ENCODE measurements at regions not wholly inside any gene's neighbourhood (a gene's known extent, or its start where the extent isn't known, plus 50 kb on each side); places are given as distances from the start of the nearest gene placed in this dataset.
A peak's percentile ranks its signal among the peaks of the same experiment; 100 is the strongest.

- Histone ChIP-seq H3K36me3 (replicated peaks; ENCODE audit: control insufficient read depth, insufficient read depth, low read length) (no peaks in the 10 kb centered on the region), H3K4me3 (ENCODE audit: insufficient read depth, low read depth, low read length) (no peak overlapping the region), H3K27me3 (ENCODE audit: control insufficient read depth, insufficient read depth, low read length) (no peaks in the 10 kb centered on the region)
- no peak for DNase-seq
These were observed 65.4 kb upstream of the CALM2 start for GRCh38 chr2:47241715-47242114.

- peak; percentile 52 for DNase-seq
- Histone ChIP-seq H3K36me3 (replicated peaks; ENCODE audit: control insufficient read depth, insufficient read depth, low read length) (no peaks in the 10 kb centered on the region), H3K4me3 (ENCODE audit: insufficient read depth, low read depth, low read length) (no peak overlapping the region), H3K27me3 (ENCODE audit: control insufficient read depth, insufficient read depth, low read length) (no peaks in the 10 kb centered on the region)
These were observed 63.0 kb upstream of the CALM2 start for GRCh38 chr2:47239119-47239969.

DNA sequence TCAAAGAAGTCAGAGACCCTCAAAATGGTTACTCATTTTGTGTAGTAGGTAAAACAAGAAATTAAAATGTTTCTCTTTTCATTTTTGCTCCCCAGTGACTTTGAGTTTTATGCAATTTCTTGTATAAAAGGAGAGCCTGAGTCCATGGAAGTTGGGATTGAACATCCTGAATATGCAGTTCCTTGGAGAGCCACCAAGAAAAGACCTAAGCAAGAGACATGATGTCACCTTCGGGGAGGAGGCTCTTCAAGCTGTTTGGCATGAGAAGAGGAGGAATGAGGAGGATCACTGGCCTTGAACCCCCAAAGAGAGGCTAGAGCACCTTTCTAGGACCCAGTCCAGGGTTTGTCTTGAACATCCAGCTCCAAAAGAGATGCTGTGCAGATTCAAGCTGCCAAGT lies 62.3 kb upstream of the CALM2 start:
- H3K4me3 ChIP-seq (ENCODE audit: insufficient read depth, low read depth, low read length): no peak overlapping the region

GRCh38 chr2:47237375-47238334 lies 61.3 kb upstream of the CALM2 start:
- H3K4me3 ChIP-seq (ENCODE audit: insufficient read depth, low read depth, low read length): no peak overlapping the region
- no peaks in the 10 kb centered on the region for H3K27me3 ChIP-seq (ENCODE audit: control insufficient read depth, insufficient read depth, low read length)
- H3K36me3 ChIP-seq (replicated peaks; ENCODE audit: control insufficient read depth, insufficient read depth, low read length): no peaks in the 10 kb centered on the region
- DNase-seq: peak; percentile 45

More for the DNA sequence above, 62.3 kb upstream of the CALM2 start:
- H3K27me3 ChIP-seq (ENCODE audit: control insufficient read depth, insufficient read depth, low read length): no peaks in the 10 kb centered on the region
- no peaks in the 10 kb centered on the region for H3K36me3 ChIP-seq (replicated peaks; ENCODE audit: control insufficient read depth, insufficient read depth, low read length)
- no peak for DNase-seq

DNA sequence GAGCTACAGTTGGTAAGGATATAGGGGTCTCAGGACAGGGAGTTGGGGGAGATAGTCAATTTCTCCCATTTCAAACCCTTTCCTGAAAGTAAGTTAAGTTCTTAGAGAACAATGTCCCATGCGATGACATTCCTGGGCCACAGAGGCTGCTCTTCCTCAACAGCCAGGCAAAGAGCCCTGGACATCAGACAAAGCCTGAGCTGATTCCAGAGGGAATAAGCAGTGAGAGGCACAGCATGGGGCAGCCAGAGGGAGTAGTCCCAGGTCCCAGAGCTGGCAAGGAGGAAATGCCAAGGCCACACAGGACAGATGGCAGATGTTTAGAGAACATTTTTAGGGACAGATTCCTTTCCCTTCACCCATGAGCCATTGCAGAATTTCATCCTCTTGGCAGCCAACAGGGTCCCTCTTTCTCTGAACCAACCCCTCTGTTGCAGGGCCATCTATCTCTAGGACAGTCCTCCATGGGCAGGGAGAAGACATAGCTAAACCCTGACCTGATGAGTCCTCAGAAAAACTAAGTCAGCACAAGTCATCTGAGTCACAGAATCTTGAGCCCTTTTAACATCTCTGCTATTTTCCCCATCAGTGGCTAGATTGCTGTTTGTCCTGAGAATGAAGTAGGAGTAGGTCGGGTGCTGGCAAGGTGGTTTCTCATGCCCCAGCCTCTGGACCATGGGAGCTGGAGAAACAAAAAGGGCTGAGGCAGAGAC lies 60.3 kb upstream of the CALM2 start:
- H3K27me3 ChIP-seq (ENCODE audit: control insufficient read depth, insufficient read depth, low read length): no peaks in the 10 kb centered on the region
- no peak overlapping the region for H3K4me3 ChIP-seq (ENCODE audit: insufficient read depth, low read depth, low read length)
- no peaks in the 10 kb centered on the region for H3K36me3 ChIP-seq (replicated peaks; ENCODE audit: control insufficient read depth, insufficient read depth, low read length)
- no peak for DNase-seq

DNA sequence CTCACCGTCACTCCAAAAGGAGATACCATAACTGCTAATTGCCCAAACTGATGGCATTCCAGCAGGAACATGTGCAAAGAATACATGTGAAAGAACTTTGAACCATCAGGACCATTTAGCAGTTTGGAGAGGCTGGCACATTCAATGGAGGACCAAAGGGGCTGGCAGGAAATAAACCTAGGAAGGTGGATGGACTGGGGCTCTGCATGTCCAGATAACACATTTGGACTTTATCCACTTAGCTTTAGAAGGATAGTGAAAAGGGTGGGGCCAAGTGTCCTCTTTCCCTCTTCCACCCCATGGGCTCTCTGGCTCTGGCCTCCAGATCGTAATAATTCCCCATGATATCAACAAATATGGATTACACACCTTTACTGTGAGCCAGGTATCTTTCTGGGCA lies 58.8 kb upstream of the CALM2 start:
- no peak for DNase-seq
- Histone ChIP-seq H3K36me3 (replicated peaks; ENCODE audit: control insufficient read depth, insufficient read depth, low read length) (no peaks in the 10 kb centered on the region), H3K27me3 (ENCODE audit: control insufficient read depth, insufficient read depth, low read length) (no peaks in the 10 kb centered on the region)

DNA sequence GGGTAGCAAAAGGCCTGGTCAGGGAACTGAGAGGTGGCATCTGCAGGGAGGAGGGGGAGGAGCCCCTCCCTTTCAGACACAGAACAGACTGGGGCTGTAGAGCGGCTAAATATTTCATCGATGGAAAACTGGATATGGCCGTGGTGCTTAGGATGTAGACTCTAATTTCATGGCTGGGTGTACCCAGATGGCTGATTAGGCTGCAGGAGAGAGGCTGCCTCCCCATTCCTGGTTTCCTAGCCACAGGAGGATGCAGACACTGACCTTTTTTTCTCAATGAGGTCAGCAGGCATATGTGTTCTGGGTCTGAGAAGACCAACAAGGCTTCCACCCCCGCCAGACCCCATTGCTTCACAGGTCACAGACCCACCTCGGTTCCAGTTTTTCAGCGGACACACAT lies 58.1 kb upstream of the CALM2 start:
- no peaks in the 10 kb centered on the region for H3K27me3 ChIP-seq (ENCODE audit: control insufficient read depth, insufficient read depth, low read length)
- no peak overlapping the region for H3K4me3 ChIP-seq (ENCODE audit: insufficient read depth, low read depth, low read length)
- no peaks in the 10 kb centered on the region for H3K36me3 ChIP-seq (replicated peaks; ENCODE audit: control insufficient read depth, insufficient read depth, low read length)
- no peak for DNase-seq

More for the DNA sequence above, 58.8 kb upstream of the CALM2 start:
- H3K4me3 ChIP-seq (ENCODE audit: insufficient read depth, low read depth, low read length): no peak overlapping the region

DNA sequence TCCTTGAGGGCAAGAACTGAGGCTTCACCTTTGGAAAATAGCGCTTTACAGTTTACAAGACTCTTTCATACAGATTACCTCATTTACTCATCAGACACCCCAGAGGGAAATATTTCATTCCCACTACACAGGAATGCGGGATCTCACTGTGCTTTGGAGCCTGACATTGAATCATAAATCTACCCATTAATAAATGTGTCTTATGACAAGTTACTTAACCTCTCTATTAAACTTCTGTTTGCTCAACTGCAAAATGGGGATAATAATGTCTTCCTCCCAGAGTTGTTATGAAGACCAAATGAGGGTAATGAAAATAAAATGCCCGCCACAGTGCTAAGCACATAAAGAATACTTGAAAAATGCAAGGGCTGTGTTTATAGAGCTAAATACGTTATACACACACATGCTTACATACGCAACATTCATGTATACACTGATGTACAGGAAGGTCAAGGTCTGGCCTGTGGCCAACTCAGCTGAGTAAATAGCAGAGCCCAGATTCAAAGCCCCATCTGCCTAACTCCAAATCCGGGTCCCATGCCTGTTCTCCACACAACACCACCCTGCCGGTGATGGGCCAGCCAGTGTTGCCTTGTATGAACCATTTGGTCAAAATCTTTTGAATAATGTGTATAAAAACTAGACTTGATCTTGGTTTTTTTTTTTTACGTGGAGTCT lies 56.6 kb upstream of the CALM2 start:
- Histone ChIP-seq H3K4me3 (ENCODE audit: insufficient read depth, low read depth, low read length) (no peak overlapping the region), H3K27me3 (ENCODE audit: control insufficient read depth, insufficient read depth, low read length) (no peaks in the 10 kb centered on the region), H3K36me3 (replicated peaks; ENCODE audit: control insufficient read depth, insufficient read depth, low read length) (no peaks in the 10 kb centered on the region)
- DNase-seq: no peak

GRCh38 chr2:47230418-47230817 lies 54.1 kb upstream of the CALM2 start:
- Histone ChIP-seq H3K36me3 (replicated peaks; ENCODE audit: control insufficient read depth, insufficient read depth, low read length) (no peaks in the 10 kb centered on the region), H3K27me3 (ENCODE audit: control insufficient read depth, insufficient read depth, low read length) (no peaks in the 10 kb centered on the region), H3K4me3 (ENCODE audit: insufficient read depth, low read depth, low read length) (no peak overlapping the region)
- DNase-seq: no peak

- no peak for DNase-seq
- H3K36me3 ChIP-seq (replicated peaks; ENCODE audit: control insufficient read depth, insufficient read depth, low read length): no peaks in the 10 kb centered on the region
- no peak overlapping the region for H3K4me3 ChIP-seq (ENCODE audit: insufficient read depth, low read depth, low read length)
- H3K27me3 ChIP-seq (ENCODE audit: control insufficient read depth, insufficient read depth, low read length): no peaks in the 10 kb centered on the region
These were observed 51.4 kb upstream of the CALM2 start for GRCh38 chr2:47227532-47228279.

DNA sequence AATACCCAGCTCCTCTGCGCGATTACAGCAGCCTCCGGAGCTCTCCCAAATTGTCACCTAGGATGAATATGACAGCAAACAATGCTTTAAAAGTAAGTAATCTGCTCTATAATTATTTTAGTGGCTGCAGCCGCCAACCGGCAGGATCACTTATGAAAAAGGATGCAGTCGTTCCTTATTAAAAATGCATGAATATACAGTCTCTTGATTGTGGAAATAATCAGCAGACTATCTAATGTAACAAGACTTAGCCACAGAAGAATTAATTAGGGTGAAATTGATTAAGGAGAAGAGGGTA lies 50.6 kb upstream of the CALM2 start:
- Histone ChIP-seq H3K27me3 (ENCODE audit: control insufficient read depth, insufficient read depth, low read length) (no peaks in the 10 kb centered on the region), H3K4me3 (ENCODE audit: insufficient read depth, low read depth, low read length) (no peak overlapping the region), H3K36me3 (replicated peaks; ENCODE audit: control insufficient read depth, insufficient read depth, low read length) (no peaks in the 10 kb centered on the region)
- DNase-seq: no peak

- no peak for DNase-seq
- H3K36me3 ChIP-seq (replicated peaks; ENCODE audit: control insufficient read depth, insufficient read depth, low read length): no peaks in the 10 kb centered on the region
- no peaks in the 10 kb centered on the region for H3K27me3 ChIP-seq (ENCODE audit: control insufficient read depth, insufficient read depth, low read length)
- H3K4me3 ChIP-seq (ENCODE audit: insufficient read depth, low read depth, low read length): no peak overlapping the region
These were observed 50.0 kb upstream of the CALM2 start for GRCh38 chr2:47226132-47226922.

All from H7 (cell line).